ENCODE measurements at regions not wholly inside any gene's neighbourhood (a gene's known extent, or its start where the extent isn't known, plus 50 kb on each side); places are given as distances from the start of the nearest gene placed in this dataset.

- TF ChIP-seq ZNF407 (CRISPR knock-in tag; IDR thresholded peaks at IDR 0.05; ENCODE audit: not compliant biosample characterization) (peak; percentile 54), ZBTB40 (IDR thresholded peaks at IDR 0.05) (no peak), ZBTB40 (CRISPR knock-in tag; IDR thresholded peaks at IDR 0.05) (peak; percentile 61; the same call in 1 of the 2 replicates), ZNF317 (CRISPR knock-in tag; IDR thresholded peaks at IDR 0.05) (peak; percentile 98), ZNF576 (CRISPR knock-in tag; IDR thresholded peaks at IDR 0.05) (no peak), CEBPB (IDR thresholded peaks at IDR 0.05; ENCODE audit: borderline replicate concordance, low read depth, low read length) (no peak), TOPORS (CRISPR knock-in tag; IDR thresholded peaks at IDR 0.05) (no peak), ZNF574 (CRISPR knock-in tag; IDR thresholded peaks at IDR 0.05) (peak; percentile 26; the same call in 1 of the 2 replicates)
Observed at GRCh38 chr2:120542911-120543527, 192.6 kb upstream of the GLI2 start (continued).
